NCI-H128 (cell line): ENCODE measurements at regions not wholly inside any gene's neighbourhood (a gene's known extent, or its start where the extent isn't known, plus 50 kb on each side); places are given as distances from the start of the nearest gene placed in this dataset.
"Not testable (repeated sequence)": the region's sequence is repeated elsewhere in the genome, so short reads cannot be mapped to it uniquely, and the experiment has no call there.

Experiments
- DNase-seq: peaks from one replicate; lab custom pipeline; 2025; ENCODE audit not compliant: unreplicated experiment; lab: John Stamatoyannopoulos, UW

DNA sequence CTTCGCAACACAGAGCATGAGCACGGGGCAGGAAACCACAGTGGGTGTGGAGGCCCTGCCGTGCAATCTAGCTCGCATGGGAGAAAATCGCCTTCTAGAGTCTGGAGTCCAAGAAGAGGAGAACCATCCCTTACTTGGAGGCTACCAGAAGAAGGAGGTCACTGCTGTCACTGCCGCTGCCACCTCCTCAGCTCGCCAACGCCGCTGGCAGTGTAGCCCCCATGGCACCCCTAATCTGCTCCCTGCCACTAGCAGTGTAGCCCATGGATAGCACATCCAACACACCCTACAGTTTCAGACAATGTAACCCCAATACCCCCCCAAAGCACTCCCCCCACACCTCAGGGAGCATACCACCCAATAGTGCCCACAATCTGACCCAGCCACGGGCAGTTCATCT is 438.0 kb upstream of the ZNF337 start:
- DNase-seq, result no peak

DNA sequence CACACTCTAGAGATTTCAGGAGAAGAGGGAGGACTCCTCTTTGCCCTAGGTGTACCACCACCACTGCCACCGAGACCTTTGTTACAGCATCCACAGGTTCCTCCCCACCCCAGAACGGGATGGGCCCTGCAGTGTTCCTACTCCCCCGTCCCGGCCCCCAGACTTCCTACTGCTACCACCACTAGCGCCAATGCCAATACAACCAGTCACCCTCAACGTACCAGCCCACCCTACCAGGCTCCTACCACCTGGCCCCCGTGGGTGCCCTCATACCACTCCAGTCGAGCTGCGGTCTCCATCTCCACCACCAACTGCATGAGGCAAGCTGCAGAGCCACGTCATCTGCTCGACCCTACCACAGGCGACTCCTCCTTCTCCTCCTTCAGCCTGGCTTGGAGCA is 437.1 kb upstream of the ZNF337 start:
- DNase-seq, result not testable (repeated sequence)

DNA sequence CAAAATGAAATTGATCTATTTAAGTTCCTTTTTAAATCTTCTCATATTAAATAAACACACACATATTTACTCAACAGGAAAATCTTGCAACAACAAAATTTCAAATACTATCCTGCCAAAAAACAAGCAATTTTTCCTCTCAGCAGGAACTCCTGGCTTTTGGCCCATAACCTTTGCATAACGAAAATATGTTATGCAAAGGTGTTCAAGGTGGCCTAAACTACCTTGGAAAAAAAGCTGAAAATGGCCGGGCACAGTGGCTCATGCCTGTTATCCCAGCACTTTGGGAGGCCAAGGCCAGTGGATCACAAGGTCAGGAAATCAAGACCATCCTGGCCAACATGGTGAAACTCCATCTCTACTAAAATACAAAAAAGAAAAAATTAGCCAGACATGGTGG is 424.3 kb upstream of the ZNF337 start:
- DNase-seq, result not testable (repeated sequence)

DNA sequence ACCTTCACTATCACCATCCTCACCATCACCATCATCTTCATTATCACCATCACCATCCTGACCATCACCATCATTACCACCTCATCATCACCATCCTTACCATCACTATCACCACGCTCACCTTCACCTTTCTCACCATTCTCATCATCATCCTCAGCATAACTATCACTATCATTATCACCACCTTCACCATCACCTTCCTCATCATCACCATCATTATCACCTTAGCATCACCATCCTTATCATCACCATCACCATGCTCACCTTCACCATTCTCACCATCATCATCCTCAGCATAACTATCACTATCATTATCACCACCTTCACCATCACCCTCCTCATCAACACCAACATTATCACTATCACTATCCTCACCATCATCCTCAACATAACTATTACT is 397.8 kb upstream of the ZNF337 start:
- DNase-seq, result not testable (repeated sequence)

DNA sequence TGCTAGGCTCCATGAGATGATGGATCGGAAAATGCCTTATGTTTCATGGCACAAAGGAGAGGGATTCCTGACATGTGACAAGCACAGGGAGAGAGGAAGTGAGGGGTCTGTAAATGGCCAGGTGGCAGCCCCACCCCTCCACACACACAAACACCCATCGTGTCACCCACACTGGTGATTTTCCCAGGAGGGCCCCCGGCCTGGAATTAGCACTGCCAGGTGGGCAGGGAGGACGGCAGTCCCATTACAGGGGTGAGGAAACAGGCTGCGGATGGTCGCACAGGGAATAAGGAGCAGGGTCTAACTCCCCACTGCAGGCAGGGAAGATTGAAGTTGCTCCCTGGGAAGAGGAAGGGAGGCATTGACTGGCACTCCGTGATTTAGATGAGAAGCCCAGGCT is 395.3 kb upstream of the ZNF337 start:
- DNase-seq, result not testable (repeated sequence)

DNA sequence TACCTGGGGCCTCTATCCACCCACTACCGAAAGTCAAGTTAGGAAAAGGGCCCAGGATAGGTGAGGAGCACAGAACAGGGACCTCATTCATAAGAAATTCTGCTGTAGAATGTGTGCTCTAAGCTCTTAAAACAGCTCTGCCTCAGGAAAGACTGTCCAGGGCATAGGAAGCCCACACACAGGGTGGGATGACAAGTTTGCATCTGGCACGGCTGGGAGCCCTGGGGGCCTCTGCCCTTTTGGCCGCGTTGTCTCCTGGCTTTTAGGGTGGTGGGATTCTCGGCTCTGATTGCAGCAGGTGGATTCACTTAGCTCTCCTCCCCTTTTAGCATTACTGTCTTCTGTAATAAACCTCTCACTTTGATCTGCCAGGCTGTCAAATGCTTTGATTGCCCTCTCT is 389.5 kb upstream of the ZNF337 start:
- not testable (repeated sequence) for DNase-seq

DNA sequence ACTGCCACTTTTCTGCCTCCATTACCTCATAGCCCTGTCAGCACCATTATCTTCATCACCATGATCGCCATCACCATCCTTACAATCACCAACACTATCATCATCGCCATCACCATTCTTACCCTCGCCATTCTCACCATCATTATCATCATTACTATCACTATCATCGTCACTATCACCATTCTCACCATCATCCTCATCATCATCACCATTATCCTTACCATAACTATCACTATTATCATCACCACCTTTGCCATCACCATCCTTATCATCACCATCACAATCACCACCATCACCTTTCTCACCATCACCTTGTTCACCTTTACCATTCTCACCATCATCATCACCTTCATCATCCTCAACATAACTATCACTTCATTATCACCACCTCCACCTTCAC is 377.3 kb upstream of the ZNF337 start:
- not testable (repeated sequence) for DNase-seq

DNA sequence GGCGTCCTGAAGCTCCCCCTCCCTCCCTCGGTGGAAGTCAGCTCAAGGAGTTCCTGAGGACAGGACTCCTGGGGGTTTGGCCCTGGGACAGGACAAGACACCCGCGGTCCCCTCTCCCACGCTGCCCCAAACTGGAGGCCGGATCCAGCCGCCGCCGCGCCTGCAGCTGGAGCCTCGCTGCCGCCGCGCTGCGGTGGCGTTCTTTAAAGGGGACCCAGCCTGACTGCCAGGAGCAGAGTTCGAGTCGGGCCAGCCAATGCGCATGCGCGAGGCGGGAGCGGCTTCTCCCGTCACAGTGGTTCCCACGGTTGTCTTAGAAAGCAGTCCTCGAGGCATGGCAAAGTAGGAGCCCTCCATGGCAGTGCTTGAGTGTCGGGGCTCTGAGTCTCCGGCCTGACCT is 362.7 kb upstream of the ZNF337 start:
- not testable (repeated sequence) for DNase-seq

DNA sequence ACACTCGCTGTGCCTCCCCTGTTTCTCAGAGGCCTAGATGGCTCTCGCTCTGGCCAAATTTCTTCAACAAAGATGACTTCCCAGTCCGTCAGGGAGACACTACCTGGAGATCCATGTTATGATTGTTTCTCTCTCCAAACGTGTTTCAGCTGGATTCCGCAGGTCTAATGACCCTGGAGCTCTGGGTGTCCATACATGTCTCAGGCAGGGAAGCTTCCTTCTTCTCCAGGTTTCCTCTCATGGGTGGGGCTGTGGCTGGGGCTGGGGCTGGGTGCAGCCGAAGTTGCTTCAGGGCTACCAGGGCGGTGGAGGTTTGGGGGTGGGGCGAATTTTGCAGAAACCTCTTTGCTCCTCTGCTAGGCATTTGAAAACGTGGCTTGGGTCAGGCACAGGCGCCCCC is 361.8 kb upstream of the ZNF337 start:
- not testable (repeated sequence) for DNase-seq

DNA sequence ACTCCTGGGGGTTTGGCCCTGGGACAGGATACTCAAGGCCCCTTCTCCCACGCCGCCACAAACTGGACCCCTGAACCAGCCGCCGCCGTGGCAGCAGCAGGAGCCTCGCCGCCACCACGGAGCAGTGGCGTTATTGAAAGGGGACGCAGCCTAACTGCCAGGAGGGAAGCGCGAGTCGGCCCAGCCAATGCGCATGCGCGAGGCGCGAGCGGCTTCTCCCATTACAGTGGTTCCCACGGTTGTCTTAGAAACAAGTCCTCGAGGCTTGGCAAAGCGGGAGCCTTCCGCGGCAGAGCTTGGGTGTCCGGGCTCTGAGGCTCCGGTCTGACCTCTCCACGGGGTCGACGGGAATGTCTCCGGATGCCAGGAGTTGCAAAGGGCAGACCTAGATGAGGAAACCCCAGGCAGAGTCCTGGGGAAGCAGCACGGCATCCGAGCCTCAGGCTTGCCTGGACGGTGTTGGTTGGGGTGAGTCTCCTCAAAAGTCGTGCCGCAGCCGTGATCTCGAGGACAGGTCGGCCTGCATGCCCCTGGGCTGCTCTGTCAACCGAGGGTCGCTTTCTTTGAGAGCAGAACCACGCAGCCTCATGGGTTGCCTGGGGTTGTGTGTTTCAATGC is 360.6 kb upstream of the ZNF337 start:
- DNase-seq, result not testable (repeated sequence)

DNA sequence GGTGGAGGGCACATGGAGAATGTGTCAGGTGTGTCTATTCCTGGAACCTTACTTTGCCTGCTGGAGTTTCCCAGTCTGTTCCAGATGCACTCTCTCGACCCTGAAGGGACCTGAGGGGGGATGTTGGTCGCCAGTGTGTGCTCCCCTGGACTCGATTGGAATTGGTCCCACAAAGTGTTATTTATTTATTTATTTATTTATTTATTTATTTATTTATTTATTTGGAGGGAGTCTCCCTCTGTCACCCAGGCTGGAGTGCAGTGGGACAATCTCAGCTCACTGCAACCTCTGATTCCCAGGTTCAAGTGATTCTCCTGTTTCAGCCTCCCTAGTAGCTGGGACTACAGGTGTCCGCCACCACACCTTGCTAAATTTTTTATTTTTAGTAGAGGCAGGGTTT is 329.1 kb upstream of the ZNF337 start:
- DNase-seq, result not testable (repeated sequence)

DNA sequence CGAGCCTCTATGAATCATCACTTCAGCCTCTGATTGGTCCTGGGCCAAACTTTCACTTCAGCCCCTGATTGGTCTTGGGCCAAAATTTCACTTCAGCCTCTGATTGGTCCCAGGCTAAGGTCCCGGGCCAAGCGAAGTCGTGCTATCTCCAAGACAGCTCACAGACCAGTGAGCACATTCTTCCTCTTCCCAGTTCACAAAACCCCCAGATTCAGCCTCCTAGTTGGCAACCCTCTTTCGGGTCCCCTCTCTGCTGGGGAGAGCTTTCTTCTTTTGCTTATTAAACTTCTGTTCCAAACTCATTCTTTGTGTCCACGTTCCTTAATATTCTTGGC is 314.3 kb upstream of the ZNF337 start:
- DNase-seq, result not testable (repeated sequence)

DNA sequence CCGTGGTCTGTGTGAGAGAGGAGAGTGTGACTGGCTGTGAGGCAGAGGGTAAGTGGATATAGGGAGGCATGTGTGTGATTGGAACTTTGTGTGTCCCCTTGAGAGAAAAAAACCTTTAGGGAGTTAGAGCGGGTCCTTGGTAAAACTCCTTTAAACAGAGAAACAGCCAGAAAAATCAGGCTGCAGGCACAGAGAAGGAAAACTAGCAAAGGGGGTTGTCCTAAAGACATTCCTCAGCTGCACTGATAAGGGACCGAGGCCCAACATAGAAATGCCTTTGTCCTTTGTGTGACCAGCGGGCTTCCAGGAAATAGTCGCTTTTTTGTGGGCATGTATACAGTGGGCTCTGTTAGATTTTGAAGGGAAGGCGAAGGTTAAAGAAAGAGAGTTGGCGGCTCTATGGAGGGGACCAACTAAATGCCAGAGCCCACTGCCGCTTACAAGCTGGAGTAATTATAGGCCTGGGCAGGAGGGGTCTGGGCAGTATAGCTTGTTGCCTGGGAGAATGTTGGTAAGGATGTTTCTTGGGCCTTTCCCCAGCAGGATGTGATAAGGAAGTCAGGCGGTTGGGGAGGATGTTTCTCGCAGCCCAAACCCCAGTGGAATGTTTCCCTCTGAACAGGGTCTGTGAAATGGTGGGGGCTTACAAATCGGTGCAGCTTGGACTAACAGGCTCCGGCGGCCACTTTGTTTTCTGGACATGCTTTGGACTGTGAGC is 313.7 kb upstream of the ZNF337 start:
- not testable (repeated sequence) for DNase-seq

DNA sequence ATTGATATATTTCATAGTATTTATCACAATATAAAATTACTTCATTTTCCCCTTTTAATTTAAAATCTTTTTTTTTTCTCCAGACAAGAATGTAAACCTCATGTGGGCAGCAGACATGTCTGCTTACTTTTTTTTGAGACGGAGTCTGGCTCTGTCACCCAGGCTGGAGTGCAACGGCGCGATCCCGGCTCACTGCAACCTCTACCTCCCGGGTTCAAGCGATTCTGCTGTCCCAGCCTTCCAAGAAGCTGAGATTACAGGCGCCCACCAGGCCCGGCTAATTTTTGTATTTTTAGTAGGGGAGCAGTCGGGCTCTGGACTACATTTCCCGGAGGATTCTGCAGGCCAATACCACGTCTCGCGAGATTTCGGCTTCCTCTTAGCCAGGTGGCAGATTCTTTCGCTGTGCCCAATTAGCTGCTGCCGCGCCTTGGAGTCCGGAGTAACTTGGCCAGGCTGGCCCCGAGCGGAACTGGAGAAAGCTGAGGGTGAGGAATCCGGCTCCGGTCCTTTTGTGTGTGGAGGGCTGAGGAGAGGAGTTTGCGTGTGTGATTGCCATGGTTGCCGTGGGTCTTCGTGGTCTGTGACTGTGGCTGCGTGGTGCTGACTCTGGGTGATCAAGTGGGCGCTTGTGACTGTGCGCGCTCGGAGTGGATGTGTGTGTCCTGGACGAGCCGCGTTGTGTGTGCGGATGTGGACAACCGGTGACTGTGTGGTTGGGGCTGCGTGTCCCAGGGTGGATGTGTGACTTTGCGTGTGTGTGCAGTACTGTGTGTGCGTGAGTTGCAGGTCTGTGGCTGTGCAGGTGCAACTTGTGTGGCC is 313.0 kb upstream of the ZNF337 start:
- not testable (repeated sequence) for DNase-seq

DNA sequence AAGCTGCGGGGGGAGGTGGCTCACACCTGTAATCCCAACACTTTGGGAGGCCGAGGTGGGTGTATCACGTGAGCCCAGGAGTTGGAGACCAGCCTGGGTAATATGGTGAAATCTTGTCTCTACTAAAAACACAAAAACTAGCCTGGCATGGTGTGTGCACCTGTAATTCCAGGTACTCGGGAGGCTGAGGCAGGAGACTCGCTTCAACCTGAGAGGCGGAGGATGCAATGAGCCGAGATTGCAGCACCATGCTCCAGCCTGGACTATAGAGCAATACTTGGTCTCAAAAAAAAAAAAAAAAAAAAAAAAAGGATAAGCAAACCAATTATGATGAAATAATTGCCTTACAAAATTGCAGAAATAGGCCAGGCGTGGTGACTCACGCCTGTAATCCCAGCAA is 311.4 kb upstream of the ZNF337 start:
- not testable (repeated sequence) for DNase-seq

DNA sequence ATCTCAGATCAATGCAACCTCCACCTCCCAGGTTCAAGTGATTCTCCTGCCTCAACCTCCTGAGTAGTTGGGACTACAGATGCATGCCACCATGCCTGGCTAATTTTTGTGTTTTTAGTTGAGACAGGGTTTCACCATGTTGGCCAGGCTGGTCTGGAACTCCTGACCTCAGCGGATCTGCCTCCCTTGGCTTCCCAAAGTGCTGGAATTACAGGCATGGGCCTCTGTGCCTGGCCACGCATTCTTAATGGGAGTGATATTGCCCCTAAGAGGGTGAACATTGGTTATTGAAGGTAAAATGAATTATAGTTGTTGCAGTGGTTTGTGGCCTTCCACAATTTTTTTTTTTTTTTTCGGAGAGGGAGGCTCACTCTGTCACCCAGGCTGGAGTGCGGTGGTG is 309.5 kb upstream of the ZNF337 start:
- DNase-seq, result not testable (repeated sequence)

DNA sequence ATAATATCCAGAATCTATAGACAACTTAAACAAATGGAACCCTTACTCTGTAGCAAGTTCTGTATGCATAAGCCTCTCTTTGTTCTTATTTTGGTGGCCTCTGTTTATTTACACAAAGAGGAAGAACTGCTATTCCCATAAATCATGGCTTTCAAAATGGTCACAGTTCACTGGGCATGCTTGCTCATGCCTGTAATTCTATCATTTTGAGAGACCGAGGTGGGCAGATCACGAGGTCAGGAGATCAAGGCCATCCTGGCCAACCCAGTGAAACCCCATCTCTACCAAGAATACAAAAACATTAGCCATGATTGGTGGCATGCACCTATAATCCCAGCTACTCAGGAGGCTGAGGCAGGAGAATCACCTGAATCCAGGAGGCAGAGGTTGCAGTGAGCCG is 307.3 kb upstream of the ZNF337 start:
- not testable (repeated sequence) for DNase-seq

DNA sequence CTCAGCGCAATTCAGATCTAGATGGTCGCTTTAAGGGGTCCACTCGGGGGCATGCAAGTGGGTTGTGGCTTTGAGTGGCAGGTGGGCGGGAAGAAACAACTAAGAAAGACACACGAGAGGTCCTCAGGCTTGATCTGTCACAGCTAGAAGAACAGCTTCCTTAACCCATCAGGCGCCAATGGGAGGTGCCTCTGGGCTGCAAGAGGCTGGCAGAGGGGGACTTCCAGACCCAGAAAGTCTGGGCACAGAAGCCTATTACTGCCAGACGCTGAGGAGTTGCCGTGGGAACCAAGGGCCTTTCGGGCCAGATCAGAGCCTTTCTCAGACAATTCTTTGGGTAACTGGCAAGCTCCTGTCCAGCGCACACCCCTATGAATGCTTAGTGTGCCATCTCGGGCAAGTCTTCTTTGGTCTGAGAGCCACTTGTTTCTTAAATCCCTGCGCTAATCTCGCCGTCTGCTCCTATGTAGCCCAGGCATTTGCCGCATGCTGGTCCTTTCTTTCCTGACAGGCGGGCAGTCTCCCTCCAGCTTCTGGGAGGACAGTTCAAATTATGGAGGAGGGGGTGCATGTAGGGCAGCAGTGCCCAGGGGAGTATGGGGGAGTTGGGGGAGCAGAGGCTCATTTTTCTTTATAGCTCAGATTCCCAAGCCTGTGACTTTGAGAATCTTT is 300.9 kb upstream of the ZNF337 start:
- not testable (repeated sequence) for DNase-seq

DNA sequence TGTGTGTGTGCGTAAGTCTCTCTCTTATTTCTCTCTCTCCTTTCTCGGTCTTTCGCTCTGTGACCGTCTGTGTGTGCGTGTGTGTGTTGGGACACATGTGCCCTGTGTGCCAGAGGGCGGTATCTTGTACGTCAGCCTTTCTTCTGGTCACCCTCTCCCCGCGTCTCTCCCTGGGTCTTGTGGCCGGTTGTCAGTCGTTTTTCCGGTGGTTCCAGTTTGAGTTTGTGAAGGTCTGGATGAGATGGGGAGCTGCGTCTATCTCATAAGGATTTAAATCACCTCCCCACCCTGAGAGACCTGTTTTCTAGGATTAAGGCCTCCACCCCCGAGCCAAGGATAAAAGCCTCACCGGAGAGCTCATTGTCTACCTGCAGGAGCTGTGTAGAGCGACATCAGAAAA is 295.5 kb upstream of the ZNF337 start:
- no peak for DNase-seq

DNA sequence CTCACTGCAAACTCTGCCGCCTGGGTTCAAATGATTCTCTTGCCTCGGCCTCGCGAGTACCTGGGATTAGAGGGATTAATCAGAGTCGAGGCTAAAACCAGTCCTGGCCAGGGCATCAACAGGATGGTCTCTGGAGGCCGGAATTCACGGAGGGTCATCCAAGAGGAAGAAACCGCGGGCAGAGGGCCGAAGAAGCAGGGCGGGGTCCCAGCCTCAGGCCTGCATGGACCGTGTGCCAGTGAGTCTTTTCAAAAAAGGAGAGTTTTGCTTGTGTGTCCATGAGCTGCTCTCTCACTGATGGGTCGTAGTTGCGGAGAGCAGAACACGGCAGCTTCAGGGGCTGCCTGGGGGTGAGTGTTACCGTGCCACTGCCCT is 295.1 kb upstream of the ZNF337 start:
- no peak for DNase-seq

DNA sequence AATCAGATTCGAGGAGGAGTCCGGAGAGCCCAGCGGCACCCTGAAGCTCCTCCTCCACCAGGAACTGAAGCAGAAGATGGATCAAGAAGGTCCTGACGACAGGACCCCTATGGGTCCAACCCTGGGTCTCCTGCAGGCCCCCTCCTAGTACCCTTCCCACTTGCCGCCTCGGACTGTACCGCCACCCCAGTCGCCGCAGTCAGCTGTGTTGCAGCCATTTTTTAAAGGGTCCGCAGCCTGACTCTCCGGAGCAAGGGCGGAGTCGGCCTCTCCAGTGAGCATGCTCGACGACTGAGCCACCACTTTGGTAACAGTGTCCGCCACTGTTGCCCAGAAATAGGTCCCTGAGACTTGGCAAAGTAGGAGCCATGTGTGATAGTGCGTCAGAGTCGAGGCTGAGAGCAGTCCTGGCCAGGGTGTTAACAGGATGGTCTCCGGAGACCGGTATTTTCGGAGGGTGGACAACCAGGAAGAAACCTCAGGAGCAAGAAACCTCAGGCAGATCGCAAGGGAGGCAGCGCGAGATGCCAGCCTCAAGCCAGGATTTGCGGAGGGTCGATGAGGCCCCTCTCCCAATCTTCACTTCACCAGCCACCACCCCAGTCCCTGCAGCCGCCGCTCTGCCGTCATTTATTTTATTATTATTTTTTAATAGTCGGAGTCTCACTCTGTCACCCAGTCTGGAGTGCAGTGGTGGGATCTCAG is 294.6 kb upstream of the ZNF337 start:
- no peak for DNase-seq
